ENCODE measurements at regions not wholly inside any gene's neighbourhood (a gene's known extent, or its start where the extent isn't known, plus 50 kb on each side); places are given as distances from the start of the nearest gene placed in this dataset.
A peak's percentile ranks its signal among the peaks of the same experiment; 100 is the strongest.

DNA sequence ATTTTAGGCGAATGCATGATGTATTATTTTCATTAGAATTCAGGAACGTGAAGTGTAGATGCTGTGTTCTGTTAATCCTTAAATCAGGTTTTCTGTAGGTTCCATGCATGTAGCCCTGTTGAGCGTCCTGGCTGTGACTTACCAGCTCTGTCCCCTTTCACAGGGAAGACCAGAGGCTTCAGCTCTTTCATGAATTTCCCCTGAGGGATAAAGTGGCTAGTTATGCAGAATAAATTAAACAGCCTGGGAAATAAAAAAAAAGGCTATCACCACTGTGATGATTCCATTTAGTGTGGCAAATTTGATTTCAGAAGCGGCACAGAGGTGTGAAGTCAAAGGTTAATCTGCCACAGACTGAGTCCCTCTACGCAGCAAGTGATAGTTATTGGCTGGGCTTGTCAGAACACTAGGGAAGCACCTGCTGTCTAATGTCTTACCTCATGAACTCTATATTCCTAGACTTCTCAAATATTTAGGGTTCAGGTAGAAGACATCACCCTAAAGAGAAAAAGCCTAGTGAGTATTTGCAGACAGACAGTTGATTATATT lies 61.6 kb upstream of the LINC00305 start:
- no peaks in the 10 kb centered on the region for H3K27me3 Mint-ChIP-seq (ENCODE audit: low read depth in 2 of 2)
- no peaks in the 10 kb centered on the region for H3K9me3 ChIP-seq (ENCODE audit: control insufficient read depth, insufficient read depth, low read length)
- ATAC-seq (no peak), DNase-seq (no peak)
- intact Hi-C loops (cut with micrococcal nuclease) = no loop called here
- peaks cover 11 to 12% of the 10 kb centered on the region in 2 donors for H3K4me1 Mint-ChIP-seq
- no peak overlapping the region for H3K27ac ChIP-seq (ENCODE audit: low read length)
- no peaks in the 10 kb centered on the region for H3K4me1 ChIP-seq (ENCODE audit: control insufficient read depth, insufficient read depth, low read length)
- H3K4me3 ChIP-seq (ENCODE audit: low read length) = no peak overlapping the region
- H3K9me3 Mint-ChIP-seq = peaks cover 1 to 2% of the 10 kb centered on the region in 2 donors
- no peaks in the 10 kb centered on the region for H3K27me3 ChIP-seq (ENCODE audit: control insufficient read depth, insufficient read depth, low read length)
- 77% methylated on average over 5 of the region's 5 CpGs for WGBS (ENCODE audit: insufficient coverage)
- no peak overlapping the region for H3K27ac Mint-ChIP-seq
- no peaks in the 10 kb centered on the region for H3K36me3 ChIP-seq (ENCODE audit: control insufficient read depth, insufficient read depth, low read length)
- TF ChIP-seq, protein P1, sequence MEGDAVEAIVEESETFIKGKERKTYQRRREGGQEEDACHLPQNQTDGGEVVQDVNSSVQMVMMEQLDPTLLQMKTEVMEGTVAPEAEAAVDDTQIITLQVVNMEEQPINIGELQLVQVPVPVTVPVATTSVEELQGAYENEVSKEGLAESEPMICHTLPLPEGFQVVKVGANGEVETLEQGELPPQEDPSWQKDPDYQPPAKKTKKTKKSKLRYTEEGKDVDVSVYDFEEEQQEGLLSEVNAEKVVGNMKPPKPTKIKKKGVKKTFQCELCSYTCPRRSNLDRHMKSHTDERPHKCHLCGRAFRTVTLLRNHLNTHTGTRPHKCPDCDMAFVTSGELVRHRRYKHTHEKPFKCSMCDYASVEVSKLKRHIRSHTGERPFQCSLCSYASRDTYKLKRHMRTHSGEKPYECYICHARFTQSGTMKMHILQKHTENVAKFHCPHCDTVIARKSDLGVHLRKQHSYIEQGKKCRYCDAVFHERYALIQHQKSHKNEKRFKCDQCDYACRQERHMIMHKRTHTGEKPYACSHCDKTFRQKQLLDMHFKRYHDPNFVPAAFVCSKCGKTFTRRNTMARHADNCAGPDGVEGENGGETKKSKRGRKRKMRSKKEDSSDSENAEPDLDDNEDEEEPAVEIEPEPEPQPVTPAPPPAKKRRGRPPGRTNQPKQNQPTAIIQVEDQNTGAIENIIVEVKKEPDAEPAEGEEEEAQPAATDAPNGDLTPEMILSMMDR (IDR thresholded peaks at IDR 0.05) = no peak
- no peaks in the 10 kb centered on the region for H3K36me3 Mint-ChIP-seq
- H3K4me3 Mint-ChIP-seq = no peak overlapping the region

DNA sequence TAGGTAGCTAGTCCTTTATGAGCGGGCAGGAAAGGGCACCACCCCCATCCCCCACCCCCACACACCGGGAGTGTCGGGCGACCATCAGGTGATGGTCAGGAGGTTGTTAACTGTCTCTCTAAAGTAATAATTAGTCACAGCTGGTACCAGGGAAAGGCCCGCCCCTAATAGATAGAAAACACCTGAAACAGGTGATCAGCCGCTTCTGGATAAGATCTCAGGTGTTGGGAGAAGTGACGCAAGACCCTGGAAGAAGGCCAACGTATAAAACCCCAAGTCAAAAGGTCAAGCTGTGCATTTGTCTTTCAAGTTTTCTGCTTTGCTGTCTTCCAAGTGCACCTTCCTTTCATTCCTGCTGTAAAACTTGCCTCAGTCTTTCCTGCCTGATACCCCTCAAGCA lies 59.6 kb upstream of the LINC00305 start:
- Mint-ChIP-seq H3K4me3 (no peak overlapping the region), H3K27ac (no peak overlapping the region), H3K27me3 (ENCODE audit: low read depth in 2 of 2) (no peaks in the 10 kb centered on the region), H3K36me3 (no peaks in the 10 kb centered on the region), H3K9me3 (peaks cover 0 to 2% of the 10 kb centered on the region in 2 donors), H3K4me1 (peaks cover 11 to 12% of the 10 kb centered on the region in 2 donors)
- DNase-seq (no peak), ATAC-seq (no peak)
- no peaks in the 10 kb centered on the region for H3K9me3 ChIP-seq (ENCODE audit: control insufficient read depth, insufficient read depth, low read length)
- H3K36me3 ChIP-seq (ENCODE audit: control insufficient read depth, insufficient read depth, low read length) = no peaks in the 10 kb centered on the region
- TF ChIP-seq, protein P1 (IDR thresholded peaks at IDR 0.05) = no peak
- H3K27ac ChIP-seq (ENCODE audit: low read length) = no peak overlapping the region
- H3K27me3 ChIP-seq (ENCODE audit: control insufficient read depth, insufficient read depth, low read length) = no peaks in the 10 kb centered on the region
- H3K4me3 ChIP-seq (ENCODE audit: low read length) = no peak overlapping the region
- intact Hi-C loops (cut with micrococcal nuclease) = no loop called here
- 90% methylated on average over 4 of the region's 8 CpGs for WGBS (ENCODE audit: insufficient coverage)
- no peaks in the 10 kb centered on the region for H3K4me1 ChIP-seq (ENCODE audit: control insufficient read depth, insufficient read depth, low read length)

DNA sequence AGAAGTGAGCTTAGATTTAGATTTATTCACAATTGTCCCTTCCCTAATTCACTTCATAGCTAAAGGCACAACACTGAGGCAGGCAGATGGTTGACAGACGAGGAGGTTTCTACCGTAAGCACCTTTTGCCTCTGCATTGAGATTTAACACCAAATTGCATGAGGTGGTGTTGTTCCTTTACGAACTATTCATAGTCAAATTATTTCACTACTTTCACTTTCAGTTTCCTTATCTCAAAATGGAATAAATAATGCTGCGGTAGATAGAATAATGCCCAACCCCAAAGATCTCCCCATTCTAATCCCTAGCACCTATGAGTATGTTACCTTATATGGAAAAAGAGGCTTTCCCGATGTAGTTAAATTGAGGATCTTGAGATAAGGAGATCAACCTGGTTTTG lies 58.9 kb upstream of the LINC00305 start:
- H3K4me3 ChIP-seq (ENCODE audit: low read length) = no peak overlapping the region
- peak overlapping the region; percentile 56 for H3K4me3 Mint-ChIP-seq
- H3K4me1 ChIP-seq (ENCODE audit: control insufficient read depth, insufficient read depth, low read length) = no peaks in the 10 kb centered on the region
- ATAC-seq (no peak), DNase-seq (no peak)
- WGBS (ENCODE audit: insufficient coverage) = 64% methylated on average over 1 of the region's 5 CpGs
- H3K9me3 Mint-ChIP-seq = peaks cover 0 to 2% of the 10 kb centered on the region in 2 donors
- H3K9me3 ChIP-seq (ENCODE audit: control insufficient read depth, insufficient read depth, low read length) = no peaks in the 10 kb centered on the region
- H3K27ac ChIP-seq (ENCODE audit: low read length) = no peak overlapping the region
- H3K36me3 ChIP-seq (ENCODE audit: control insufficient read depth, insufficient read depth, low read length) = no peaks in the 10 kb centered on the region
- no peaks in the 10 kb centered on the region for H3K27me3 ChIP-seq (ENCODE audit: control insufficient read depth, insufficient read depth, low read length)
- H3K27me3 Mint-ChIP-seq (ENCODE audit: low read depth in 2 of 2) = no peaks in the 10 kb centered on the region
- no peak overlapping the region for H3K27ac Mint-ChIP-seq
- peaks cover 11 to 12% of the 10 kb centered on the region in 2 donors for H3K4me1 Mint-ChIP-seq
- no peaks in the 10 kb centered on the region for H3K36me3 Mint-ChIP-seq
- intact Hi-C loops (cut with micrococcal nuclease) = no loop called here
- TF ChIP-seq, protein P1 (IDR thresholded peaks at IDR 0.05) = no peak

DNA sequence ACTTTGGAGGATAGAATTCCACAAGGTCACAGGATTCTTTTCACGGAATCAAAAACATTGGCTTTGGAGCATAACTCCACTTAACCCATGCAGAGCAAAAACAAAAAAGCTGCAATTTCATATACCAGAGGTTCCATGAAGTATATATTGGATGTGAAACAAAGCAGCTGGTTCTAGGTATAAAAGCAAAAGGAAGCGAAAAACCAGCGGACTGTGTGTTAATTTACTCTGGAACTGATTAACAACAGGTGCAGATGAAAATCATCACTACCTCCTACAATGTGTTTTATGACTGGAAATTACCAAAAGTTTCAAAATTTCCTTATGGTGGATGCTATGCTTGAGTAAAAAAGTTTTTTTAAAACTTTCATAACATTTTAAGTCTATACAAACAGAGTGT lies 54.4 kb upstream of the LINC00305 start:
- H3K4me1 Mint-ChIP-seq = peaks cover 11 to 12% of the 10 kb centered on the region in 2 donors
- DNase-seq = no peak
- intact Hi-C loops (cut with micrococcal nuclease) = no loop called here
- no peaks in the 10 kb centered on the region for H3K9me3 ChIP-seq (ENCODE audit: control insufficient read depth, insufficient read depth, low read length)
- peaks cover 0 to 2% of the 10 kb centered on the region in 2 donors for H3K9me3 Mint-ChIP-seq
- H3K4me3 Mint-ChIP-seq = no peak overlapping the region
- WGBS (ENCODE audit: insufficient coverage) = 86% methylated on average over 1 of the region's 3 CpGs
- H3K27ac Mint-ChIP-seq = no peak overlapping the region
- ATAC-seq = no peak
- no peaks in the 10 kb centered on the region for H3K36me3 Mint-ChIP-seq
- H3K27ac ChIP-seq (ENCODE audit: low read length) = no peak overlapping the region
- H3K36me3 ChIP-seq (ENCODE audit: control insufficient read depth, insufficient read depth, low read length) = no peaks in the 10 kb centered on the region
- H3K4me3 ChIP-seq (ENCODE audit: low read length) = no peak overlapping the region
- no peaks in the 10 kb centered on the region for H3K27me3 ChIP-seq (ENCODE audit: control insufficient read depth, insufficient read depth, low read length)
- TF ChIP-seq, protein P1 (IDR thresholded peaks at IDR 0.05) = no peak
- no peaks in the 10 kb centered on the region for H3K27me3 Mint-ChIP-seq (ENCODE audit: low read depth in 2 of 2)
- H3K4me1 ChIP-seq (ENCODE audit: control insufficient read depth, insufficient read depth, low read length) = no peaks in the 10 kb centered on the region

All from natural killer cell (primary cell).